HG03521 (cell line): ENCODE measurements at regions not wholly inside any gene's neighbourhood (a gene's known extent, or its start where the extent isn't known, plus 50 kb on each side); places are given as distances from the start of the nearest gene placed in this dataset.

Experiments used
- ATAC-seq: cut with Tn5 transposase; IDR thresholded peaks from one replicate; pipeline ENCODE4 v1.9.1; 2021; ENCODE audit warnings: mild to moderate bottlenecking, moderate library complexity; ENCODE audit not compliant: unreplicated experiment

DNA sequence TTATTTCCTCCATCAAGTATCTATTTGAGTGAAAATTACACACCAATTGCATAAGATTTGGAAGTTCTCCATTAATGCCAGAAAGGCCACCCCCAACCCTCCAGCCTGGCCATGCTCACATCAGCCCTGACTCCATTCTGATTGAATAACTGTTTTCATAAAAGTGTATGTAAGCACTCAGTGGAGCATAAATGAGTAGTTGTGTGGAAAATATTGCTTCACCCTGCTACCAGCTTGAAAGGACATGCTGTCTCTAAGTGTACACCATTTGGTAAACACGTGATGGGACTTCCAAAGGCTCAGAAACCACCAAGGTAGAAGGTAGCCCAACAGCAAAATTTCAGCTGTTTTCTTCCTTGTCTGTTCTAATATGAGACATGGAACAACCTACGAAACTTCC lies 393.8 kb downstream of the ZNF385D start:
- ATAC-seq = no peak

DNA sequence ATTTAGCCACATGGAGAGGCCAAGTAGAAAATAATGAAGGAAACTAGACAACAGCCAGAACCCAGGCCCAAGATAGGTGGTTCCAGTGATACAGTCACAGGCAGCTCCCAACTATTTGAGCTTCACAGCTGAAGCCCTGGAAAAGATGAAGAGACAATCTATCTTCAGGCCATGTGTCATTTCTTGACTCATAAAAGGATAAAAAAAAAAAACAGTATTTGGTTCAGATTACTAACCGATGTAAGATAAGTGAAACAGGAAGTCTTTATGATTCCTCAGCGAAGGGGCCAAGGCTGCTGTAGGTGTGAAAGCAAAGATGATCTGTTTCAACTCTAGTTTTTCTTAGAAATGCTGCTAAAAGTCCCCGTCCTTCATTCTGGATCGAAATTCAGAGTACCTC lies 394.6 kb downstream of the ZNF385D start:
- ATAC-seq = no peak

DNA sequence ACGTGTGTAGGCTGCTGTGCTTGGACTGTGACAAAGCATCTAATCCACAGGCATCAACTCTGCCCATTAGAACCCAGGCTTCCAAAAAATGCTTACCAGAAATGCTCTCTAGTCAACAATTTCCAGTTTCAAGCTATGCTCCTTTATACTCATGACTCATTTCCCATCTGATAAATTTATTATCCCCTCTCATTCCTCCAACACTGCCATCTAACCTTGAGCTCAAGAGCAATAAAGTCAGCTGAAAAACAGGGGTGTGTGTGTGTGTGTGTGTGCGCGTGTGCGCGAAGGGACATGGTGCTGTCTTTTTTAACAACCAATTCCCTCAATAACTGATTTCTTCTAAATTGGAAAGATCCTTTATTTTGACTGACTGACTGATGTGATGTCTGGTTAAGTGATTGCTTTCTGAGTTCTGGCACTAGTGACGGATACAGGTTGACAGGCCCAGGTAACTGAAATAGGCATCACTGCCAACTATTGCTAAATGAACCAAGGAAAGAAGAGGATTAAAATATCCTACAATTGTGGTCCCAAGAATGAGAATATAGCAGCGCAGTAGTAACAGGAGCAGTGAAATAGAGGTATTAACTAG lies 405.5 kb downstream of the ZNF385D start:
- ATAC-seq = no peak

DNA sequence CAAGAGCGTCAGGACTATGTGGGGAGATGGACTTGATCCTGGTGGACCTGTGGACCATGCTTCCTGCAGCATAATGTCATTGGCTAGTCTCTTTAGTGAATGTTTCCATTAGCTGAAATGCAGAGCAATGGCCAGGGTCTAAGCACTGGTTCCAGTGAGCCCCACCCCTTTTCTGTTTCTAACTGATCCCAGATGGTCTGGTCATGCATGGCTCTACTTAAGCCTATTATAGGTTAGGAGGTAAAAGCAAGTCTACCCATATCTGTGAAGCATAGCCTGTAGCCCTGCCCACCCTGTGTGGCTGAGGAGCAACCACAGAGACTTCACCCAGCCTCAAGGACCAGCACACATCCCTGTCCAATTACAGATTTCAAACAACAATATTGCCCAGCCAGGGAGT lies 419.2 kb downstream of the ZNF385D start:
- no peak for ATAC-seq

DNA sequence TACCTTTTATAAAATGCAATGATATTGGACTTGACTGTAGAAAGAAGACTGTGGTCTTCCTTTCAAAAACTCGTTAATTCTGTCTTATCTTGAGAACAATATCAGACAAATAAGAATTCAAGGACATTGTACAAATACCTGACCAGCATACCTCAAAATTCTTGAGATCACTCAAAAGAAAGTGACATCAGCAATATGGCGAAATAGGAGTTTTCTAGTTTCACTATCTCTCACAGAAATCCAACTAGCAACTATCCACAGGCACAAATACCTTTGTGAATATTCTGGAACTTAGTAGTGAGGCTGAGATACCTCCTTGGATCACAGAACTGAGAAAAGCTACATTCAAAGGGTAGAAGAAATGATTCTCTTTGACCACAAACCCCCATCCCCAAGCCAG lies 419.7 kb downstream of the ZNF385D start:
- no peak for ATAC-seq

DNA sequence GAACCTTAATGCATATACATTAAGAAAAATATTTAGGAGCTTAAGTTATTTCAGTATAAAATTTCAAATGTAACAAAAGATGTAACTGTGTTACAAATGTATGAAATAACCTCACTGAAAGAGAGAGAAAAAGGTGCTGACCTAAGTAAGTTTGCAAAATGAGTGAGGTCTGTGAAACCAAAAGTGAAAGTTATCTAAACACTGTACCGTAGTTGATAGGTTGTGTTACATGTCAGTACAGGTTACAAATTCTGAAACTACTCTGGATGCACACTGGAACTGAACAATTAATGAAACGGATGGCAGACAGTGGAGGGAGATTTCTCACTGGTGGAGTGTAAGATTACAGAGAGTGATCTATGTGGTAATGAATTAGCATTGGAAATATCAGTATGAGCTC lies 420.7 kb downstream of the ZNF385D start:
- no peak for ATAC-seq

DNA sequence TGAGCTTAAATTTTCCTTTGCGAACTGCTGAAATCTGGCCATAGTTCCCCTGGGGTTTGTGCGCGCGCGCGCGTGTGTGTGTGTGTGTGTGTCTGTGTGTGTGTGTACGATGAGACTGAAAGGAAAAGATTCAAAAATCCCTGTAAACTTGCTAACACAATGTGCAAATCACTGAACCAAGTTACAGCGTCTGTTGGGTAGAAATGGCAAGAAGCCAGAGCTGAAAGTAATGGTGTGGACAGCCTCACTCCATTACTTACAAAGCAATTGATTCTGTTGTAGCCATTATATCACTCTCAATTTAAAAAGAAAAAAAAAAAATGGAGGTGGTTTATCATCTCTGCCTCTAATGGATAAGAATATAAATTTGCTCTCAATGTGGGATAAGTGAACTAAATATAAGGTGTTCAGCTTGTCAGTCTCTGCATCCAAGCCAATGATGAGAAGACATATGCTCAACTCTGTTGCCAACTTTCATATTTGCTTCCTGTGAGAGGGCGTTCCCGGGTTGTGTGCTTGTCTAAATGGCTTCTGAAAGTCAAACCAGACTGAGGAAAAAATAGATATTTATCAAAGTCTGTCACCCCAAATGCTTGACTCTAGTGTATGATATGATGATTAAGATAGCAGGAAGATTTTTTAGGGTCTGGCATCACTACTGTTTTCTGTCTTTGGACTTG lies 422.2 kb downstream of the ZNF385D start:
- ATAC-seq = no peak

DNA sequence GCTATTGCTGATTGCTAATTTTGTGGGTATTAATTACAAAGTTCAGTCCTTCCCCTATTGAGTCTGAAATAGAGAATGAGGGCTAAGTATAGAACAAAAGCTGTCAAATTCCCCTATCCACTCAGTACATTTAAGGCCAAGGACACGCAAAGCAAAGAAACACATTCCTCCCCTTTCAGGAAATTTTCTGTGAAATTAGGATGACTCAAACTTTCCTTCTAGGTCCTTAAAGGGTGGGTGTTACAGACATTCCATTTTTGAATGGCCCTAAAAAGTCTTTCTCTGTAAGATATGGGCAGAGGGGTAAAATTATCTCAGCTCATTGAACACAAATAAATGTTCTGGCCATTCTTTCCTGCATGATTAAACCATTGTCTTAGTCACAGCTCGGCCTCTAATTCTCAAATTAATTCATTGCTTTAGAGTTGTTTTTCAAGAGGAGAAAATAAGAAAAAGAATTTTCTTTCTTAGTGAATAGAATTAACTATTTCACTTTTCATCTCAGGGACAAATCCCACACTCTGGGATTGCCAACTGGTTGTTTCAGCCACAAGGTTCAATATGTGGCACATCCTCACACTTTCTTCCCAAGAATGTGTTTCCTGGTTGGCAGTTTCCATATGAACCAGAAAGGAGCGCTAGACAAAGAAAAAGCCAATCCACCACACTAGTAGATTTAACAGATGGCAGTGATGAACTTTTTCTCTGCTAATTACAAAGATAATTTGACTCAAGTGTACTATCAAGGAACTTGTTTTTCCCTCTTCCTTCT lies 424.1 kb downstream of the ZNF385D start:
- ATAC-seq = no peak

DNA sequence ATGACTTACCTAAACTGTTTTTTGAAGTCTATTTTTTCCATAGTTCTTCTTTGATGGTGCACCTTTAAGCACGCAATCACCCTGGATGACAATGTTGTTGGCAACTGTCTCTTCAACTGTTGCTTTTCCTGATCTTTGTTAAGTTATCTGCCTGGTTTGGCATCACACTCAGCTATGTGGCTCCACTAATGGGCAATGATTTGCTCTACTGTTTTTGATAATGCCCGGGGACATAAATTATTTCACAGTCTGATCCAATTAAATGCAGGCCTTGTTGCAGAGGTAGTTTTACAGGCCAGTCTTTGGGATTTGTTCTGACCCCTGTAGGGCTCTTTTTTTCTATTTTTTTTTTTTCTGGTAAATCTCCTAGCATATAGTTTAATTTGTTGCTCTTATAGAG lies 436.3 kb downstream of the ZNF385D start:
- ATAC-seq = no peak

DNA sequence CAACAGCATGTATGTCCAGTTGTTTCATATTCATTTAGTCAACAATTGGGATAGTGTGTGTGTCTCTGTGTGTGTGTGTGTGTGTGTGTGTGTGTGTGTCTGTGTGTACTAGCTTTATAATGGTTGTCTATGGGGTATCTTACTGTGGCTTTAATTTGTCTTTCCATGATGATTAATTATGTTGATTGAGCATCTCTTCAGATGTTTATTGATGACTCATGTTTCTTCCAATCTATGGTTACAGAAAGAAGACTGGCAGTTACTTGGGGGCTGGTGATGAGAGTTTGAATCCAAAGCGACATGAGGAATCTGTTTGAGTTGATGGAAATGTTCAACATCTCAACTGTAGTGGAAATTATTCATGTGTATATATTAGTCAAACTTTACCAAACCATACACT lies 440.1 kb downstream of the ZNF385D start:
- no peak for ATAC-seq

DNA sequence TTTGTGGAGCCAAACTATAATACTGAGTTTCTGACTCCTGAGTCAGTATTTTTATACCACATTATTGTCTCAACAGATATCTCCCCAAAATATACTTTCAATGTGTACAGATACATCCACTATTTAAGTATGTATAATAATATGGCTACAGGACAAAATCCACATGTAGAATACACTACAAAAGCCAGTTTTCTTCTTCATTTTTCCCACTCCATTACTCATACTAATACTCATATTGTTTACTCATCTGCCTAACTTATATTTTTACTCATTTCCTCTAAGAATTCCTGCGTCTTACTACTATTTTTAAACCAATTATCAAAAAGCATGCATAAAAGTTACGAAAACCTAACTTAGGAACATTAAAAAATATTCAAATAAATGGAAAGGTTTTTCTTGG lies 440.8 kb downstream of the ZNF385D start:
- ATAC-seq = no peak

DNA sequence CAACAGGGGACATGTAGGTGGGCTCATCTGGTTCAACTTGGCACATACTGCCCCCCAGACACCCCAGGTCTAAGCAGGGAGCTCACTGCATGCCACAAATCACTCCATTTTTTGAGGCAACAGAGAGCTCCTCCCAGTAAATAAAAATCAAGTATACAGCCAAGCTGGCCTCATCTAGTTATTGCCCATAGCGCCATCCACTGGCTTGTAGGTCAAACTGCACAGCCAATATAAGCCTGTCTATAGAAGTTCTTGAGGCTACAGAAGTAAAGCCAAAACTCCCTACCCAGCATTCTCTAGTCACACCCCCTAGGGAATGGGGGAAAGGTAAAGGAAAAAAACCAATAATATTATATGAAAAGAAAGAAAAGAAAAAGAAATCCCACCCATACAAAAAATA lies 453.7 kb downstream of the ZNF385D start:
- ATAC-seq = no peak

DNA sequence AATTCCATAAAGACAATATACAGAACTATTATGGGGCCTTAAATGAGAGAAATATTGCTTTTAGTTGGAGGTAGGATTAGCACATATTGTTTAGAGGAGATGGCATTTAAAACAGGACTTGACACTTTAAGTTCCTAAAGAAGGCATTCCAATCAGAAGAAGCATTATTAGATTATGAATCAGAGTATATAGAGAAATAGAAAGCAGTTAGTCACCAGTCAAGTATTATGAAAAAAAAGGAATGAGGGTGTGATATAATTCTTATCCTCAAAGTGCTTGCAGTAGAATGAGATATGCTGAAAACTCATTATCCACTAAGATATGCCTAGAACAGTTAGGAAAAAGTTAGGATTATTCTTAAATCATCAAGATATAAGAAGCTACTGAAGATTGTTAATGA lies 456.2 kb downstream of the ZNF385D start:
- no peak for ATAC-seq

DNA sequence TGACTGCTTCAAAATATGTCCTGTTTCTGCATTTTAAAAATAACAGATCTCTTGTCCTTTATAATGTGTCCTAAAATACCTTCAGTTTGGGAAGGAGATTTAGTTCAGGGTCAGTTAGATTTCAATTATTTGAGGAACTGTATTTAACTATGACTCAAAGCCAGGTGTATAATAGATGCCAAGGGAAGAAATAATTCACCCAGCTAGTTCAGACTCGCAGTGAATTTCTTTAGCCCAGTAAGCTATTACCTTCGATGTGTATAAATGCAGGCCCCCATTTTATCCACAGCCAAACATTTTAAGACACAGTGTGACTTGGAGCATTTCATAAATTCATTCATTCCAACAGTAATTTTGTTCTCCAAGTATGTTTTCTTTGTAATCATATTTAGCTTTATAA lies 458.0 kb downstream of the ZNF385D start:
- ATAC-seq = no peak

DNA sequence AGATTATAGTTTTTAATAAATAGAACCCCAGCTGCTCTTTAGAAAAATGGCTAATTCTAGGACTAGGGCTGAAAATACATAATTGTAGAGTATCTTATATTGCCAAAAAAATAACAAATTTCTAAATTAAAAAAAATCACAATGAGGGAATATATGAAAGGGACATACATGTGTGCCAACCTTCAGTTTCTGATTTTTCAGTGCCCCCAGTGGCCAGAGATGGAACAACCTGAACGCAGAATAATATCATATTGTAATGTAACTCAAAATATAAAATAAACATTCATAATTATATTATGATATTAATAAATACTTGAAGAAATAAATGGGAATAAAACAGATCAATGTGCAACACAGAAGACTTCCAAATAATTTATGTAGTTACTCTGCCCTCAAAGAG lies 460.5 kb downstream of the ZNF385D start:
- no peak for ATAC-seq

DNA sequence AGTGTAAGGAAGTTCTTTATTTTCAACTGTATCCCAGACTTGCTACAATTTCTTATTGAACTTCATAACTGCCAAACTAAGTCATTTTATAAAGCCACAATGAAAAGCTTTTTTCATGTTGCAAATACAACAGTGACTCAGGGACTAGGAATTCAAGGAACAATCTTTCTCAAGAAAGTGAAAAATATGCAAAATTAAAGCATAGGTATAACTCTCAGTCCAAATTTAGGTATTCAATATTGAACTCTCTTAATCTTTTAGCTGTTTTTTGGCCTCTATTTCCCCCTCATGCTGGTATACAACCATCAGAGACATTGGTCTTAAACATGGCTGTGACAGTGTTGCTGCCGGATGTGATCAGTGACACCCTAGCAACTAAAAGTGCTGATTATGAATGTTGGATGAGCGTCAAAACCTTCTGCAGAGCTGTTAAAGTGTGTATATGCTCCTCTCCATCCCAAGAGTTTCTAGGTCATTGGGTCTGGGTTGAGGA lies 476.9 kb downstream of the ZNF385D start:
- ATAC-seq = no peak

DNA sequence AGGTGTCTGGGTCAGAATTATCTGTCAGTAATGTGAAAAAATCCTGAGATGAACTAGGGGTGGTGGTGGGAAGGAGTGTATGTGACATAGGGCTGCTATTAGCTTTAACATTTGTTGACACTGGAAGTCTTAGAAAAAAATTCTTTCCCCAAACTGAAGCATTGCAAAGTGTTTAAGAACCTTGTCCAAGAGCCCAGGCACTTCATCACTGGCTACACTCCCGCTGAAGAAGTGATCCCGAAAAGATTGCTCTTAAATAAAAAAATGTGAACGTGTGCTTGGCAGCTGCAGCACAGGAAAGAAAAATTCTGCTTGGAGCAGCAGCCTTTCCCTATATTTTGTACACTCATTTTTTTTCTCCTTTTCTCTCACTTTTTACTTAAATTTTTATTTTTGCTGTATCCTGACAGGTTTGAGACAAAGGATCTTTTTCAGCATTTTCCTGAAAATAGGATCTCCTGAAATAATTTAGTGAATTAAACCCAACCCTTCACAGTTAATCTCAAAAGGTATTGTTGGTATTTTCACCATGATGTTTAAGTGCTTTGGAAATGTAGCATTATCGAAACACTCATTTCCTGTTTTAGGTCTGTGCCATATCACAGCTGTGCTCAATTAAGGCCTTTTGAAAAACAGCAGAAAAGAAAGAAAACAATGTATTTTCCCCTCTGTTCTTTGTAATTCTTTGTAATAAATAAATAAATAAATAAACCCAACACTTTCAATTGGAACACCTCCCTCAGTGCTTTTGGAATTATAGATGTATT lies 477.6 kb downstream of the ZNF385D start:
- ATAC-seq = no peak

DNA sequence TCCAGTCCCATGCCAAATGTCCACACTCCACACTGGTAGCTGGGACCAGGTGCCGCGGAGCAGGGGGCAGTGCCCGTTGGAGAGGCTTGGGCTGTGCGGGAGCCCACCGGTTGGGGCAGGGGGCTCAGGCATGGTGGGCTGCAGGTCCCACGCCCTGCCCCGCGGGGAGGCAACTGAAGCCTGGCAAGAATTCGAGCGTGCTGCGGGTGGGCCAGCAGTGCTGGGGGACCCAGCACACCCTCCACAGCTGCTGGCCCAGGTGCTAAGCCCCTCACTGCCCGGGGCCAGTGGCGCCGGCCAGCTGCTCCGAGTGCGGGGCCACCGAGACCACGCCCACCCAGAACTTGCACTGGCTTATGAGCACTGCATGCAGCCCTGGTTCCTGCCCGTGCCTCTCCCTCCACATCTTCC lies 479.4 kb downstream of the ZNF385D start:
- ATAC-seq = no peak

DNA sequence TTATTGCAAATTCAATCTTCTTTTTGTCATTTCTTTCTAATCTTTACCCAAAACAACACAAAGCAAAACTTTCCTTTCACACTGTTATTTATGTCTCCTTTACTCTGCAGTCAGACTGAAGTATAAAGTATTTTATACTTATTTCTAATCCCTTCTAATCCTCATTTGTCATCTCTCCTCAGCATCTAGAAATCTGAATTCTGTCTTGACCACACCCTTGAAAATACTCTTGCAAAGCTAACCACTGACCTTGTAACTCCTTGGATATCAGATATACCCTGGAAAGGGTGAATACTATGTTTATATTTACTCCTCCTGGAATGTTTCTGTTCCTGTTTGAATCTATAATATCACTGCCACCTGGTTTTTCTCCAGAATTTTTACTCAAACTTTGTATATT lies 481.1 kb downstream of the ZNF385D start:
- ATAC-seq = no peak

DNA sequence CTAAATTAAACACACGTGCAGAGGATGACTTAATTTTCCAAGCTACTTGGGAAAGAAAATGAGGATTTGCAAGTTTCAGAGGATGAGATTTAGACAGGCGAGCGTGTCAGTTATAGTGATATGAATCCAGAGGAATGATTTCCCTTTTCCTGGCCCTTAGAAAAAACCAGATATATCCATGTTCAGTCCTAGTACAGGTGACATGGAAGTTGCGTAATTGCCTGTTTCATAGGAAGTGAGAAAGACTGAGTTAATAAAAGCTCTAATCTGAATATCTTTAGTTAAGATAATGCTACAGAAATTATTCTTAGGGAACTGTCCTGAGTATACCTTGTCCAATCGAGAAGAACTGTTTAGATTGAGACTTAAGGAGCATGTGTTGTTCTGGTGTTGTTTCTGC lies 490.5 kb downstream of the ZNF385D start:
- ATAC-seq = no peak

DNA sequence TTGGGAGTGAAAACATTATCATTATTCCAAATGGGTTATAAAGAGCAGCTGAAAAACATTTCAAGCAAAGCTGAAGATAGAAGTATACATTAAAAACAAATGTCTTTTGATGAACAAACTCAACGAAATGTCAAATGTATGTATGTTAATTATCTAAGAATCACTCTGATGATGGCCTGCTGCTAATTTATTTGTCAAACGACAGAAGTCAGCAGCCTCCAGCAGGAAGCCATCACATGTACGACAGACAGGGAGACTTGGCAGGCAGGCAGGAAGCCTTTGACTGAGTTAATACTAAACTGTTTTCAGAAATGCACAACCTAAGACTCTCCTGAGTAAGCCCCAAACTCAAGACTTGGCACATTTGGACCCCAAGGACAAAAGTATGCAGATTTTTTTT lies 491.1 kb downstream of the ZNF385D start:
- no peak for ATAC-seq
